SK-N-MC (cell line): ENCODE measurements at regions not wholly inside any gene's neighbourhood (a gene's known extent, or its start where the extent isn't known, plus 50 kb on each side); places are given as distances from the start of the nearest gene placed in this dataset.

Source experiments
- DNase-seq: peaks from one replicate; pipeline ENCODE4 v3.0.0-alpha.2; 2011; ENCODE audit warnings: low read depth, low spot score
- H3K27ac ChIP-seq: fragments of 200-600 bp; sonication (generic); 2 replicates; pipeline ENCODE4 v1.5.1; 2016; ENCODE audit warnings: mixed run types
- H3K36me3 ChIP-seq: fragments of 200-600 bp; sonication (generic); 2 replicates; pipeline ENCODE4 v1.6.1; 2017; ENCODE audit warnings: antibody characterized with exemption, low read length, mixed read lengths; ENCODE audit not compliant: insufficient read depth
- H3K4me3 ChIP-seq: fragments of 200-600 bp; sonication (generic); 2 replicates; pipeline ENCODE4 v1.5.1; 2016
- H3K9ac ChIP-seq: fragments of 200-600 bp; sonication (generic); 2 replicates; pipeline ENCODE4 v1.8.0; 2017; ENCODE audit warnings: mixed run types, mixed read lengths; ENCODE audit not compliant: insufficient read length
- H3K9me3 ChIP-seq: fragments of 200-600 bp; sonication (generic); 2 replicates; pipeline ENCODE4 v1.6.1; 2017; ENCODE audit warnings: low read depth, mild to moderate bottlenecking, antibody characterized with exemption, low read length, moderate library complexity, mixed read lengths
- EZH2 ChIP-seq: fragments of 200-600 bp; sonication (generic); IDR thresholded peaks from one replicate; pipeline ENCODE4 v1.6.1; 2017; ENCODE audit warnings: antibody characterized with exemption
- FOXP2 ChIP-seq: optimal IDR thresholded peaks from 2 replicates; pipeline ENCODE3; 2011; ENCODE audit warnings: mild to moderate bottlenecking, moderate library complexity; ENCODE audit not compliant: insufficient read depth; ENCODE audit errors: extremely low read length, control extremely low read depth
- POLR2AphosphoS5 ChIP-seq: IDR thresholded peaks from 2 replicates; pipeline ENCODE4 v1.6.1; 2012; ENCODE audit warnings: mild to moderate bottlenecking, low read depth, low read length, borderline replicate concordance

GRCh38 chr2:240351088-240351741 lies 84.2 kb upstream of the GPC1 start:
- no peak overlapping the region for H3K27ac ChIP-seq
- H3K9me3 ChIP-seq = no peaks in the 10 kb centered on the region
- H3K4me3 ChIP-seq = no peak overlapping the region
- TF ChIP-seq EZH2 = no peak
- no peak for TF ChIP-seq POLR2AphosphoS5
- TF ChIP-seq FOXP2 = no peak
- no peak overlapping the region for H3K9ac ChIP-seq
- DNase-seq = no peak
- H3K36me3 ChIP-seq = no peaks in the 10 kb centered on the region

DNA sequence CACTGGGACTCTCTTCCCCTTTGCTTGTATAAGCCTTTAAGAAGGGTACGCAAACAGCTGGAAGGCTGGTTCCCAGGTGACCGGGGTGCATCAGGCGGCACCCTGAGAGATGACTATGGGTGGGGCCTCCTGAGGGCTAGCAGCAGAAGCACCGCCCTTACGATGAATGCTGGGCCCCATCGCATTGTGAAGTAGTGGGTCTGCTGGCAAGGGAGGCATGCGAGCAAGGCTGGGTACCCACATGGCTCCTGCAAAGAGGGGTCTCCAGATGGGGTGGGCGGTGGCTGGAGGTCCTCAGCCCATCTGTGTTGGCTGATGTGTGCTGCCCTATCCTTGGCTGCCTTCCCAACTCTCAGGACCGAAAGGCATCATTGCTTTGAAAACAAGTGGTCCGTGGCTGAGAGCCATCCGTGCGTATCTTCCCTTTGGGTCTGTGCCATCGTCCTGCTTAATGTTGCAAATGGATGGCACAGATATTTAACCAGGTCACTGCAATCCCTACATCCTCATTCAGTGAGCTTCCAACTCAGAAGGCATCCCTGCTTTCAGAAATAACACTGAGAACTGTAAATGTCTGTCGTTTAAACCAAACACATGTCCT lies 83.5 kb upstream of the GPC1 start:
- no peak for DNase-seq
- no peak overlapping the region for H3K27ac ChIP-seq
- H3K36me3 ChIP-seq = no peaks in the 10 kb centered on the region
- TF ChIP-seq EZH2 (no peak), FOXP2 (no peak), POLR2AphosphoS5 (no peak)
- H3K9ac ChIP-seq = no peak overlapping the region
- no peaks in the 10 kb centered on the region for H3K9me3 ChIP-seq
- H3K4me3 ChIP-seq = no peak overlapping the region

- Histone ChIP-seq H3K27ac (no peak overlapping the region), H3K4me3 (no peak overlapping the region), H3K36me3 (no peaks in the 10 kb centered on the region), H3K9me3 (no peaks in the 10 kb centered on the region), H3K9ac (no peak overlapping the region)
- TF ChIP-seq FOXP2 (no peak), POLR2AphosphoS5 (no peak), EZH2 (no peak)
- DNase-seq = no peak
These were observed 82.2 kb upstream of the GPC1 start for GRCh38 chr2:240353086-240353798.

- no peaks in the 10 kb centered on the region for H3K36me3 ChIP-seq
- TF ChIP-seq EZH2 (no peak), FOXP2 (no peak), POLR2AphosphoS5 (no peak)
- H3K27ac ChIP-seq = no peak overlapping the region
- no peak overlapping the region for H3K9ac ChIP-seq
- no peaks in the 10 kb centered on the region for H3K9me3 ChIP-seq
- no peak for DNase-seq
- no peak overlapping the region for H3K4me3 ChIP-seq
These were observed 81.5 kb upstream of the GPC1 start for GRCh38 chr2:240353944-240354343.

- Histone ChIP-seq H3K9ac (no peak overlapping the region), H3K27ac (no peak overlapping the region), H3K36me3 (no peaks in the 10 kb centered on the region), H3K4me3 (no peak overlapping the region), H3K9me3 (no peaks in the 10 kb centered on the region)
- no peak for DNase-seq
- TF ChIP-seq EZH2 (no peak), POLR2AphosphoS5 (no peak), FOXP2 (no peak)
These were observed 80.2 kb upstream of the GPC1 start for GRCh38 chr2:240355001-240355891.

- H3K36me3 ChIP-seq = no peaks in the 10 kb centered on the region
- H3K9me3 ChIP-seq = no peaks in the 10 kb centered on the region
- H3K9ac ChIP-seq = no peak overlapping the region
- TF ChIP-seq POLR2AphosphoS5 (no peak), FOXP2 (no peak), EZH2 (no peak)
- H3K4me3 ChIP-seq = no peak overlapping the region
- DNase-seq = no peak
- no peak overlapping the region for H3K27ac ChIP-seq
These were observed 79.5 kb upstream of the GPC1 start for GRCh38 chr2:240355962-240356361.

GRCh38 chr2:240356700-240357640 lies 78.5 kb upstream of the GPC1 start:
- Histone ChIP-seq H3K9me3 (no peaks in the 10 kb centered on the region), H3K4me3 (no peak overlapping the region), H3K9ac (no peak overlapping the region), H3K36me3 (no peaks in the 10 kb centered on the region), H3K27ac (no peak overlapping the region)
- no peak for DNase-seq
- TF ChIP-seq FOXP2 = no peak
- no peak for TF ChIP-seq POLR2AphosphoS5
- no peak for TF ChIP-seq EZH2

GRCh38 chr2:240357641-240358012 lies 77.8 kb upstream of the GPC1 start:
- no peaks in the 10 kb centered on the region for H3K36me3 ChIP-seq
- no peak for DNase-seq
- no peaks in the 10 kb centered on the region for H3K9me3 ChIP-seq
- H3K27ac ChIP-seq = no peak overlapping the region
- TF ChIP-seq FOXP2 (no peak), POLR2AphosphoS5 (no peak)
- H3K9ac ChIP-seq = no peak overlapping the region
- H3K4me3 ChIP-seq = no peak overlapping the region
